ENCODE measurements at regions not wholly inside any gene's neighbourhood (a gene's known extent, or its start where the extent isn't known, plus 50 kb on each side); places are given as distances from the start of the nearest gene placed in this dataset.
"Not testable (repeated sequence)": the region's sequence is repeated elsewhere in the genome, so short reads cannot be mapped to it uniquely, and the experiment has no call there.

DNA sequence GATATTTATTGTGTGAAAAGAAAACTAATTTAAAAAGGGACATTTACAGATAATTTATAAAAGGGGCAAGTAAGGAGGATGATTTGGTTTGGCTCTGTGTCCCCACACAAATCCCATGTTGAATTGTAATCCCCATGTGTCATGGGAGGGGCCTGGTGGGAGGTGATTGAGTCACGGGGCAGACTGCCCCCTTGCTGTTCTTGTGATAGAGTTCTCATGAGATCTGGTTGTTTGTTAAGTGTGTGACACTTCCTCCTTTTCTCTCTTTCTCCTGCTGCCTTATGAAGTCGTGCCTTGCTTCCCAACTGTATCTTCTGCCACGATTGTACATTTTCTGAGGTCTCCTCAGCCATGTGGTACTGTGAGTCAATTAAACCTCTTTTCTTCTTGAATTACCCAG is 171.0 kb upstream of the SEMA3E start:
- no peak for DNase-seq (ENCODE audit: extremely low read depth, low read depth)

DNA sequence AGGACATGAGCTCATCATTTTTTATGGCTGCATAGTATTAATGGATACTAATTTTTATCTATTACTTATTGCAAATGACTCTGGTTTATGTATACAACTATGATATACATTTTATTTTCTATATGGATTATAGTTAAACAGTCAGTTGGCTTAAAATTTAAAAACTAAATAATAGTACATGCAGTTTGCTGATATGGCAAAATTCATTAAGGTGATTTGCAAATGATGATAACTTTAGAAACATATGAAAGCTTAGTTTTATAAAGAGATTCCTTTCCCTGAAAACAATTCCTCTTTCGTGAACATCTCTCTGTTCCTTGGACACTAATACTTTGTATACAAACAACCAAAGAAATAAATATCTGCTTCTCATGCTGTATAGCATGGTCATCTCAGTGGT is 165.5 kb upstream of the SEMA3E start:
- TF ChIP-seq, protein P1, sequence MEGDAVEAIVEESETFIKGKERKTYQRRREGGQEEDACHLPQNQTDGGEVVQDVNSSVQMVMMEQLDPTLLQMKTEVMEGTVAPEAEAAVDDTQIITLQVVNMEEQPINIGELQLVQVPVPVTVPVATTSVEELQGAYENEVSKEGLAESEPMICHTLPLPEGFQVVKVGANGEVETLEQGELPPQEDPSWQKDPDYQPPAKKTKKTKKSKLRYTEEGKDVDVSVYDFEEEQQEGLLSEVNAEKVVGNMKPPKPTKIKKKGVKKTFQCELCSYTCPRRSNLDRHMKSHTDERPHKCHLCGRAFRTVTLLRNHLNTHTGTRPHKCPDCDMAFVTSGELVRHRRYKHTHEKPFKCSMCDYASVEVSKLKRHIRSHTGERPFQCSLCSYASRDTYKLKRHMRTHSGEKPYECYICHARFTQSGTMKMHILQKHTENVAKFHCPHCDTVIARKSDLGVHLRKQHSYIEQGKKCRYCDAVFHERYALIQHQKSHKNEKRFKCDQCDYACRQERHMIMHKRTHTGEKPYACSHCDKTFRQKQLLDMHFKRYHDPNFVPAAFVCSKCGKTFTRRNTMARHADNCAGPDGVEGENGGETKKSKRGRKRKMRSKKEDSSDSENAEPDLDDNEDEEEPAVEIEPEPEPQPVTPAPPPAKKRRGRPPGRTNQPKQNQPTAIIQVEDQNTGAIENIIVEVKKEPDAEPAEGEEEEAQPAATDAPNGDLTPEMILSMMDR (IDR thresholded peaks at IDR 0.05; ENCODE audit: low read depth, low read length): no peak
- no peak for DNase-seq (ENCODE audit: extremely low read depth, low read depth)

More for the DNA sequence above, 171.0 kb upstream of the SEMA3E start:
- TF ChIP-seq, protein P1 (IDR thresholded peaks at IDR 0.05; ENCODE audit: low read depth, low read length): no peak

DNA sequence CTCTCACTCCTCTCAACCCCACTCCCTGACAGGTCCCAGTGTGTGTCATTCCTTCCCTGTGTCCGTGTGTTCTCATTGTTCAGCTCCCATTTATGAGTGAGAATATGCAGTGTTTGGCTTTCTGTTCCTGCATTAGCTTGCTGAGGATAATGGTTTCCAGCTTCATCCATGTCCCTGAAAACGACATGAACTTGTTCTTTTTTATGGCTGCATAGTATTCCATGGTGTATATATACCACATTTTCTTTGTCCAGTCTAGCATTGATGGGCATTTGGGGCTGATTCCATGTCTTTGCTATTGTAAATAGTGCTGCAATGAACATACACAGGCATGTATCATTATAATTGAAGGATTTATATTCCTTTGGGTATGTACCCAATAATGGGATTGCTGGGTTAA is 163.6 kb upstream of the SEMA3E start:
- not testable (repeated sequence) for DNase-seq (ENCODE audit: extremely low read depth, low read depth)

DNA sequence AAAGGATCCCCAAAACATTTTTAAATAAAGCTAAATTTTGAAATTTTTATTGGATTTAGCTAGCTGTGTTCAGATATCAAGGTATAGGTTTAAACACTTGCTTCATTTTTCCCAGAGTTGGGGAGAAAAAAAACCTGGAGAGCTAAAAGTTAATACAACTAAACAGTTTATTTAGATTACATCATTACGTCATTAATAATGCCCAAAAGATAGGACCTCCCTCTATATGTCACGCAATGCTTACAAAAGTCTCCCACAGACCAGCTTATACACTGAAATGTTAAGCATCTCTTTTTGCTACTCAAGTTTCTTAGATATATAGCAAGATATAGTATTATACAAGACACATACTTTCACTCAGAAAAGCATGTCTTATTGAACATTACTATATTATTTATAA is 160.0 kb upstream of the SEMA3E start:
- DNase-seq (ENCODE audit: extremely low read depth, low read depth): no peak
- TF ChIP-seq, protein P1 (IDR thresholded peaks at IDR 0.05; ENCODE audit: low read depth, low read length): no peak

DNA sequence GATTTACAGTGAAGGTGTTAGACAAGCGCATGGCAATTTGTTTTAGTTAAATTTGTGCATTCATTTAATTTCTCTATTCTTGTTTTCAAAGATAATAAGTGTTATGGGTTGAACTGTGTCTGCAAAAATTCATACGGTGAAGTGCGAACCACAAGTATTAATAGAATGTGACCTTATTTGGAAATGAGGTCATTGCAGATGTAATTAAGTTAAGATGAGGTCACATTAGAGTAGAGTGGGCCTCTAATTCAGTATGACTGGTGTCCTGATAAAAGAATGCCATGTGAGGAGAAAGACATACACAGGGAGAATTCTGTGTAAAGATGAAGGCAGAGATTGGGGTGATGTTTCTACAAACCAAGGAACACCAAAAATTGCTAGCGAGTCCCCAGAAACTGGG is 158.8 kb upstream of the SEMA3E start:
- DNase-seq (ENCODE audit: extremely low read depth, low read depth): no peak
- TF ChIP-seq, protein P1 (IDR thresholded peaks at IDR 0.05; ENCODE audit: low read depth, low read length): no peak

DNA sequence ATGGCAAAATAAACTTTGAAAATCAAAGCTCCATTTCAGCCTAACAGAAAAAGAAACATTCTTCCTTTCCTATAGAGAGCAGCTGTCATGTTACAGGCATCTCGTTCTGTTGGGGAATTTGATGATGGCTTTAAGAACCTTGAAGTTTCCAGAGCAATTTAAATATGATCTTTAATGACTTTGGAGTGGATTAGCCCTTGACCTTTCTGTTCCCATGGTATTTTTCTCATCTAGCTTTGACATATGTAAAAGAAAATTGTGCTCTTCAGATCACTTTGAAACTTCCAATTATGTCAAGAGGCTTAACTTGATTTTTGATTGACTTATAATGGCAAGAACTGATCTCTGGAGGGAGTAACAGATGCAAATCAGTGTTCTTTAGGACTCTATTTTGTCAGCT is 157.6 kb upstream of the SEMA3E start:
- DNase-seq (ENCODE audit: extremely low read depth, low read depth): no peak

DNA sequence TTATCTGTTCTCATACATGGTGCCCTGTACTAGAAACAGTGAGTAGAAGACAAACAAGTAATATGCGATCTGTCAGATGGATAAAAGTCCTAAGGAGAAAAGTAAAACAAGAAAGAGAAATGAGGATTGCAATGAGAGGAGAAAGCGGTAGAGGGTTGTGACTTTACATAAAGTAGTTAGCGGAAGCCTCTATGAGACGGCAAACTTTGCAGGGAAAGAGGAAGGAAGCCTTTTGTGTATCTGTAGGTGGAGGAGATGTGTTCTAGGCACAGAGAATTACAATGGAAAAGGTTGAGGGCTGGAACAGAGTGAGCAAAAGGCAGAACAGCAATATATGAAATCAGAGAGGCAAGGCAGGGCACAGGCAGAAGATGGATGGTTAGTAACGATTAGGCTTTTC is 150.4 kb upstream of the SEMA3E start:
- no peak for DNase-seq (ENCODE audit: extremely low read depth, low read depth)
- TF ChIP-seq, protein P1 (IDR thresholded peaks at IDR 0.05; ENCODE audit: low read depth, low read length): no peak

More for the DNA sequence above, 157.6 kb upstream of the SEMA3E start:
- TF ChIP-seq, protein P1 (IDR thresholded peaks at IDR 0.05; ENCODE audit: low read depth, low read length): no peak

DNA sequence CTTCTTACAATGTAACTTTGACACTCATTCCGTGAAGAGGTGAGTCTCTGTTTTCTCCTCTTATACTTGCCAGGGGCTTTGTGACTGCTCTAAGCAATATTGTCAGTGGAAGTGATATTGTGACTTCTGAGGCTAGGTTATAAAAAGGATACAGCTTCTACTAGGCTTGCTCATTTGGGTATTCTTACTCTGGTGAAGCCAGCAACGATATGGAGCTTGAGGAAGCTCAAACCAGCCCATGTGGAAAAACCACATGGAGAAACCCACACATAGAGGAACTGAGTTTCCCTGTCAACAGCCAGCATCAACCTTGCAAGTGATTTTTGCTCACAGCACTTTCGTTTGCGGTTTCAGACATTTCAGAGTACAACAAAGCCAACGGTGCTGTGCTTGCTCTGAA is 149.6 kb upstream of the SEMA3E start:
- DNase-seq (ENCODE audit: extremely low read depth, low read depth): no peak
- TF ChIP-seq, protein P1 (IDR thresholded peaks at IDR 0.05; ENCODE audit: low read depth, low read length): no peak

Data from AG09319 (cell line).